GM19468 (cell line): ENCODE measurements at regions not wholly inside any gene's neighbourhood (a gene's known extent, or its start where the extent isn't known, plus 50 kb on each side); places are given as distances from the start of the nearest gene placed in this dataset.
"Not testable (repeated sequence)": the region's sequence is repeated elsewhere in the genome, so short reads cannot be mapped to it uniquely, and the experiment has no call there.

Experiments used
- ATAC-seq: cut with Tn5 transposase; IDR thresholded peaks from one replicate; pipeline ENCODE4 v1.9.1; 2021; ENCODE audit warnings: mild to moderate bottlenecking, moderate library complexity, moderate number of reproducible peaks; ENCODE audit not compliant: unreplicated experiment; ENCODE audit errors: extremely low read depth

- no peak for ATAC-seq
Observed at GRCh38 chr3:105139881-105140560, 226.7 kb upstream of the ALCAM start.

DNA sequence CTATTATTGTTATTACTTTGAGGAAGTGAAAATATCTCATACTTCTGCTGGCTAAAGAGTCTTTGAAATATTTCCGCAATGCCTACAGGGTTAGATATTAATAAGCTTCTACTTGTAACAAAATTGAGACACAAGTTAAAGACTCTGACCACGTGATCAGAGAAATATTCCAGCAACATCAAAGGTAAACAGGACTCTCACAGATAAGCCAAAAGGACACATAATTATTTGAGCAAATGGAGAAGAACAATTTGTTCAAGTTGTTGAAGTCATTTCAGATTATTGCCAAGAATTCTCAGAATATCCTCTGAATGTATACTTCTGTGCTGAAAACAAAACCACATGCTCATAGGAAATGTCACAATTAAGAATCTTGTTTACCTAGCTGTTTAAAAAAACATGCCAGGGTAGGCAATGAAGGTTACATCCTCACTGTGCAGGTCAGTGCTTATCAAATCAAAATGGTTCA, 225.8 kb upstream of the ALCAM start:
- no peak for ATAC-seq

DNA sequence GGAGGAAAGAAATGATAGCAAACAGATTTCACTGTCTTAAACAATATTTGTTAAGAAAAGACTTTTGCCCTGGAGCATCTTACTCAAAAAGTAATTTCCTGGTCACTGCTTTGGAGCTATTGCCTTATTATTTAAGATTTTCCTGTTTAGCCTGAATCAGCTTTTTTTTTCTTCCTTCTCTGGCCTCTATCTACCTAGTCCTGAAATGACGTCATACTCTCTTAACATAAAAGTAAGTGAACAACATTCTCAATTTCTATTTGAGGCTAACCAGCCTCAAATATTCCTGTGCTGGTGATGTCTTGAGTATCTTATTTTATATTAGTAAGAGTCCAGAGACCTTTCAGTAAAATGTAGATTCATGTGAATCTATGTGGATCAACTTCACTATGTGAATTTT, 221.9 kb upstream of the ALCAM start:
- ATAC-seq = no peak

- no peak for ATAC-seq
Observed at GRCh38 chr3:105145511-105145910, 221.2 kb upstream of the ALCAM start.

DNA sequence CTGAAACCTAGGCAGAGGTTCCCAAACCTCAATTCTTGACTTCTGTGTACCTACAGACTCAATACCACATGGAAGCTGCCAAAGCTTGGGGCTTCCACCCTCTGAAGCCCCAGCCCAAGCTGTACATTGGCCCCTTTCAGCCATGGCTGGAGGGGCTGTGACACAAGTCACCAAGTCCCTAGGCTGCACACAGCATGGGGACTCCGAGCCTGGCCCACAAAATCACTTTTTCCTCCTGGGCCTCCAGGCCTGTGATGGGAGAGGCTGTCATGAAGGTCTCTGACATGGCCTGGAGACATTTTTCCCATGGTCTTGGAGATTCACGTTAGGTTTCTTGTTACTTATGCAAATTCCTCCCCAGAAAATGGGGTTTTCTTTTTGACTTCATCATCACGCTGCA, 217.5 kb upstream of the ALCAM start:
- not testable (repeated sequence) for ATAC-seq

DNA sequence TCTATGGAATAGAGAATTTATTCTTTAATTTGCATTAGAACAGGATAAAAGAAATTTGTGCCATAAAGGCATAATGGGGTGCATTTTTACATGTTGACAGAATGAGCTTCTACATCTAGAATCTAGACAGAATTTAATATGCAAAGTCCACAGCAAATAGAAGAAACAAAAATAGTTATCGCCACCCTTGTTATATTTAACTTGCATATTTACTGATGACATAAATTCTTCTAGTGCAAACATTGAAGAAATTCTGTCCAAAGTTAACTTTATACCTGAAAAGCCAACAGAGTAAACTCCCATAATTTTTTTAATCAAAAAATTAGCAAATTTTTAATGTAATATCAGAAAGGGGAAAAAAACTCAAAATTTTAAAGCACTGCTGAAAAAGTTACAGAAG, 213.7 kb upstream of the ALCAM start:
- no peak for ATAC-seq

- ATAC-seq = no peak
Observed at GRCh38 chr3:105154692-105155091, 212.0 kb upstream of the ALCAM start.

GRCh38 chr3:105157067-105157765, 209.5 kb upstream of the ALCAM start:
- ATAC-seq = no peak

DNA sequence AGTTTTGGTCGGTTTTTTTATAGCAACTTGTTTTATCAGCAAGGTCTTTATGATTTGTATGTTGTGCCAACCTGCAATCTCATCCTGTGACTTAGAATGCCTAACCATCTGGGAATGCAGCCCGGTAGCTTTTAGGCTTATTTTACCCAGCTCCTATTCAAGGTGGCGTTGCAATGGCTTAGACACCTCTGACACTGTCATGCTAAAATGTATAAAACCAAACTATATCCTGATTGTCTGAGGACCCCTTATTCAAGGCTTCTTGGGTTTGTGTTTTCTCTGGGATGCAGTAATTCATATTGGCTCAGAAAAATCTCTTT, 209.0 kb upstream of the ALCAM start:
- no peak for ATAC-seq

GRCh38 chr3:105158286-105158685, 208.4 kb upstream of the ALCAM start:
- ATAC-seq = no peak

DNA sequence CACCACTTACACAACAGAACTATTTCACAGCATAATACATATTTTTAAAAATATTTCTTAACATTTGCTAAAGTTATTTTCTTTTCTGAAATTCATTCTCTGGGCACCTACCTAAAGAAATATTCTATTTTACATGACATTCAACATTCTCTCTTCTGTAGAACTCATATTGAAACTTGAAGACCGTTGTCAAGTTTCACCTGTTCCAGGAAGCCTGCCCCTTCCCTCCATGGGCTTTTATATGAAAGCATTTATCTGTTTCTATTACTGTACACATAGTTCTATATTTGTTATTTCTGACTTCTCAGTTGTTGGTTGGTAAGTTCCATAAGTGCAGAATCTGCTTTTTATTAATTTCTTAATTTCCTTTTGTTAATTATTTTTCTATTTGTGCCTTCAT, 204.3 kb upstream of the ALCAM start:
- ATAC-seq = no peak

- ATAC-seq = no peak
Observed at GRCh38 chr3:105166893-105167292, 199.8 kb upstream of the ALCAM start.

- ATAC-seq = no peak
Observed at GRCh38 chr3:105170423-105170822, 196.3 kb upstream of the ALCAM start.

DNA sequence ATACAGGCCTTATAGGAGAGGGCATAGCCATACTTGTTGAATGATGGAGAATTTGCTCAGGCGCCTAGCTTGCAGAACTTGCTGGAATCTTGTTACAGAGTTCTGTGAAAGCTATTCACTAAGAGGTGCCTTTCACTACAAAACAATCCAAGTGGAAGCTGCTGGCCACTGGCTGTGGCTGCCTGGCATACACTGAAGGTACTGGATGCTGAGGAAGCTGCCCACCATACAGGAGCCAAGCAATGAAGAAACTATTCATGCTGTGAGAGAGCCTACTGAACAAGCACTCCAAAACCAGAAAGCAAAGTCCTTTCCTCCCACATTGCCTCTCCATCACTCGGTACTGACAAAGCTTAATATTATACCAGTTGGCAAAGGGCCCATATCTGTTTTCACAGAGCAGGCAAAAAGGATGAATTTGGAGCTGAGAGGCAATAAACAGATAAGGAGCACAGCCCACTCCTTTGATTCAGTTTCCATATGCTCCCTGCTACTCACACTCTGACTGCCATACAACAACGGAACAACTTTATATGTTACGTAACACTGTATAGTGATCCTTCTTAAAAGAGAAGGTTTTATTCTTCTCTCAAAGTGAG, 192.6 kb upstream of the ALCAM start:
- no peak for ATAC-seq

GRCh38 chr3:105177576-105177975, 189.1 kb upstream of the ALCAM start:
- ATAC-seq = no peak

DNA sequence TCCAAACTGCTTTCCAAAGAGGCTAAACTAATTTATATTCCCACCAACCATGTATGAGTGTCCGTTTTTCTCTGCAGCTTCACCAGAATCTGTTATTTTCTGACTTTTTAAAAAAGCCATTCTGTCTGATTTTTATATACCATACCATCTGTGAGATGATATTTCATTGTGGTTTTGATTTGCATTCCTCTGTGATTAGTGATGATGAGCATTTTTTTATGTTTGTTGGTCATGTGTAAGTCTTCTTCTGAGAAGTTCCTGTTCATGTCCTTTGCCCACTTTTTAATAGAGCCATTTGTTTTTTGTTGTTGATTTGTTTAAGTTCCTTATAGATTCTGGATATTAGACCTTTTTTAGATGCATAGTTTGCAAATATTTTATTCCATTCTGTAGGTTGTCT, 179.4 kb upstream of the ALCAM start:
- ATAC-seq = no peak

DNA sequence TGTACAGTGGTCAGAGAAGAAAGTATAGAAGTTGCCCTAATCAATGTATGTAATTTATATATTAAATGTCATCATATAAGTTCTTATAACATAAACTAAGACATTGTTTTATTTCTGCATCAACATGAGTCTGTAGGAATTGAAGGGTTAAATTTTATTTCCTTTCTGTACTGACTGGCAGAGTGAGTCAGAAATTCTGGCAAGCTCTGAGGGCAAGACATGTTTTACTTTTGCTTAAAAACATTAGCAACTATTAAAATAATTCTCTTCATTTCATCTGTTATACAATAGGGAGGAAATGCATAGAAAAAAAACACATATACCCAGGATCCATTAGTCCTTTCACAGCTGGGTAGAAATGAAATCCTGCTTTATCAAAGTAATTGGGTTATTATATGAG, 171.4 kb upstream of the ALCAM start:
- no peak for ATAC-seq

- no peak for ATAC-seq
Observed at GRCh38 chr3:105197863-105198262, 168.8 kb upstream of the ALCAM start.

- no peak for ATAC-seq
Observed at GRCh38 chr3:105199217-105199616, 167.5 kb upstream of the ALCAM start.

GRCh38 chr3:105210141-105210540, 156.6 kb upstream of the ALCAM start:
- ATAC-seq = no peak

DNA sequence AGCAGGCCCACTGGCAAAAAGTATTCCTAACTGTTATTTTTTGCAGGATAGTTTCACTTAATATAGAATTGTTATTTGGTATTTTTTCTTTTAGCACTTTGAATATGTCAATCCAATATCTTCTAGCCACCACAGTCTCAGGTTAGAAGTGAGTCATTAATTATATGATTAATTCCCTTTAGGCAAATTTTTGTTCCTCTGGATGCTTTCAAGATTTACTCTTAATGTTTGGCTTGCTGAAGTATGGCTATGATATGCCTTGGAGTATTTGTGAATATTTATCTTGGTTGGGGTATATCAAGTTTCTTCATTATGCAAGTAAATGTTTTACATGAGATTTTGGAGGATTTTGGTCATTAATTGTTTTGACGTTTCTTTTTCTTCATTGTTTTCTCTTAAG, 152.1 kb upstream of the ALCAM start:
- no peak for ATAC-seq
